Upper lobe of left lung (tissue), 4 donors: ENCODE measurements at regions not wholly inside any gene's neighbourhood (a gene's known extent, or its start where the extent isn't known, plus 50 kb on each side); places are given as distances from the start of the nearest gene placed in this dataset.

Experiments used
- EP300 ChIP-seq, 4 donors: sonication (generic); formaldehyde crosslinking; IDR thresholded peaks; one replicate each; pipeline ENCODE4 v1.5.1; 2017; ENCODE audit warnings: antibody characterized with exemption in 4 of 4, control low read depth in 2 of 4
- POLR2A ChIP-seq, 4 donors: fragments of 450-650 bp; IDR thresholded peaks; one replicate each; pipeline ENCODE4 v1.5.1; 2016 to 2017; ENCODE audit warnings: antibody characterized with exemption in 4 of 4, mild to moderate bottlenecking in 2 of 4
- POLR2AphosphoS5 ChIP-seq, 2 donors: sonication (generic); formaldehyde crosslinking; IDR thresholded peaks; one replicate each; pipeline ENCODE4 v1.5.1; 2017; ENCODE audit warnings: antibody characterized with exemption in 2 of 2
- TF ChIP-seq, protein P1 (sequence below), 6 experiments: fragments of 450-650 bp in 4 of 6; fragments of 200-600 bp in 2 of 6; sonication (generic) in 2 of 6; IDR thresholded peaks; one replicate each; pipeline ENCODE4 v1.5.1; 2016 to 2019; ENCODE audit warnings: antibody characterized with exemption in 6 of 6

DNA sequence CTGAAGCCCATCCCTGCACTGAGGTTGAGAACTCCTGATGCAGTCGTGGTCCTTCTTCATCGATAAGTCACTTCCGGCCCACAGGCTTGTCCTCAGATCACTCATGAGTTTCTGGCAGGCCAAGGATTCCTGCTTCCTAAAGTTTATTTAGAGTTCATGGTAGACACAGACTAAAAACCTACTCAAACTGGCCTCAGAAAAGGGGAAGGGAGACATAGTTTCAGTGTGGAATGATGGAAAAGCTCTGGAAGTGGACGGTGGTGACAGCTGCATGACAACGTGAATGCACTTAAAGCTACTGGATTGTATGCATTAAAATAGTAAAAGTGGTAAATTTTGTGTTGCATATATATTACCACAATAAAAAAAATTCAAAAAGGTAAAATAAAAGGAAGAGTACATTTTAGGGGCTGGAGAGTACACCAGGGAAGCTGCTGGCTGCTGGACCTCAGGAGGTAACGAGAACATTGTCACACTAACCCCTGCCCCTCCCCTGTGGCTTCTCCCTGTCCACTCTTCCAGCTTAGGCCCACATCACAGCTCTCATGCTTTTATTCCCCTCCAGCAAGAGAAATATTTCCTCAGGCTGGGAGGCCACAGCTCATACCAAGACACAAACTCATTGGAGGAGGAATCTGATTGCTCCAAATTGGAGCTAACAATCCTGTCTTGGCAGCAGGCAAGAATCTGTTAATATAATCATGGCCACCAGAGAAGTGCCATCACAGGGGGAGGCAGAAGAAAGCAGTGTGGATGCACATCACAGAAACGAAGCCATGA, 741.0 kb downstream of the UQCRFS1 start:
- no peak for TF ChIP-seq POLR2AphosphoS5 (IDR thresholded peaks at IDR 0.05)
- TF ChIP-seq POLR2A (IDR thresholded peaks at IDR 0.05): no peak
- TF ChIP-seq, protein P1, sequence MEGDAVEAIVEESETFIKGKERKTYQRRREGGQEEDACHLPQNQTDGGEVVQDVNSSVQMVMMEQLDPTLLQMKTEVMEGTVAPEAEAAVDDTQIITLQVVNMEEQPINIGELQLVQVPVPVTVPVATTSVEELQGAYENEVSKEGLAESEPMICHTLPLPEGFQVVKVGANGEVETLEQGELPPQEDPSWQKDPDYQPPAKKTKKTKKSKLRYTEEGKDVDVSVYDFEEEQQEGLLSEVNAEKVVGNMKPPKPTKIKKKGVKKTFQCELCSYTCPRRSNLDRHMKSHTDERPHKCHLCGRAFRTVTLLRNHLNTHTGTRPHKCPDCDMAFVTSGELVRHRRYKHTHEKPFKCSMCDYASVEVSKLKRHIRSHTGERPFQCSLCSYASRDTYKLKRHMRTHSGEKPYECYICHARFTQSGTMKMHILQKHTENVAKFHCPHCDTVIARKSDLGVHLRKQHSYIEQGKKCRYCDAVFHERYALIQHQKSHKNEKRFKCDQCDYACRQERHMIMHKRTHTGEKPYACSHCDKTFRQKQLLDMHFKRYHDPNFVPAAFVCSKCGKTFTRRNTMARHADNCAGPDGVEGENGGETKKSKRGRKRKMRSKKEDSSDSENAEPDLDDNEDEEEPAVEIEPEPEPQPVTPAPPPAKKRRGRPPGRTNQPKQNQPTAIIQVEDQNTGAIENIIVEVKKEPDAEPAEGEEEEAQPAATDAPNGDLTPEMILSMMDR (IDR thresholded peaks at IDR 0.05): no peak
- no peak for TF ChIP-seq EP300 (IDR thresholded peaks at IDR 0.05)
